GM10248 (cell line): ENCODE measurements at regions not wholly inside any gene's neighbourhood (a gene's known extent, or its start where the extent isn't known, plus 50 kb on each side); places are given as distances from the start of the nearest gene placed in this dataset.

Source experiments
- CTCF ChIA-PET: fragments of 300-600 bp; sonication (Branson Sonifier 250); formaldehyde crosslinking; extraction: SDS; loops from one replicate; lab custom pipeline; 2021; ENCODE audit warnings: antibody characterized with exemption; lab: Yijun Ruan, JAX
- POLR2A ChIA-PET: fragments of 350-650 bp; sonication (Branson Sonifier 250); formaldehyde crosslinking; extraction: SDS; loops from one replicate; lab custom pipeline; 2020; ENCODE audit warnings: antibody characterized with exemption; lab: Yijun Ruan, JAX
- DNase-seq: peaks from one replicate; pipeline ENCODE4 v3.0.0; 2012; ENCODE audit errors: extremely low spot score
- TF ChIP-seq, protein P1 (sequence below): IDR thresholded peaks from 2 replicates; pipeline ENCODE4 v1.5.1; 2012; ENCODE audit warnings: mild to moderate bottlenecking, low read depth; ENCODE audit errors: extremely low read depth, missing control alignments, control extremely low read depth

DNA sequence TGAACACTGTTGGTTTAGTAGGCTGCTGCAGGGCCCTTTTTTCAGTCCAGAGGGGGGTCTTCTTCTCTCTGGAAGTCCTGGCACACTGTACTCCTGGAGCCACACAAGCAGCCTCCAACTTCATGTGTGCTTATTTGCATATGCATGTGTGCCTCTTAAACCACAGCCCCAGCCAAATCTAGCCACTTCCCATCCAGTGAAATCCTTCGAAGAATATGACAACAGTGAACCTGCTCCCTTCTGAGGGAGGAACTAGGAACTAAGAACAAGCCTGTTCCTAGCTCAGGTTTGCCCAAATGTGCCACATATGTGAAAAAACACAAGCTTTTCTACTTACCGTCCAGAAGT, 348.5 kb downstream of the FOXO1 start:
- ChIA-PET CTCF (interaction anchor here (1.4 kb wide), 1 partner anchor 10 kb away, joined by 3 read pairs; no protein-coding TSS in a partner anchor), POLR2A (no interaction called here)
- no peak for DNase-seq
- TF ChIP-seq, protein P1, sequence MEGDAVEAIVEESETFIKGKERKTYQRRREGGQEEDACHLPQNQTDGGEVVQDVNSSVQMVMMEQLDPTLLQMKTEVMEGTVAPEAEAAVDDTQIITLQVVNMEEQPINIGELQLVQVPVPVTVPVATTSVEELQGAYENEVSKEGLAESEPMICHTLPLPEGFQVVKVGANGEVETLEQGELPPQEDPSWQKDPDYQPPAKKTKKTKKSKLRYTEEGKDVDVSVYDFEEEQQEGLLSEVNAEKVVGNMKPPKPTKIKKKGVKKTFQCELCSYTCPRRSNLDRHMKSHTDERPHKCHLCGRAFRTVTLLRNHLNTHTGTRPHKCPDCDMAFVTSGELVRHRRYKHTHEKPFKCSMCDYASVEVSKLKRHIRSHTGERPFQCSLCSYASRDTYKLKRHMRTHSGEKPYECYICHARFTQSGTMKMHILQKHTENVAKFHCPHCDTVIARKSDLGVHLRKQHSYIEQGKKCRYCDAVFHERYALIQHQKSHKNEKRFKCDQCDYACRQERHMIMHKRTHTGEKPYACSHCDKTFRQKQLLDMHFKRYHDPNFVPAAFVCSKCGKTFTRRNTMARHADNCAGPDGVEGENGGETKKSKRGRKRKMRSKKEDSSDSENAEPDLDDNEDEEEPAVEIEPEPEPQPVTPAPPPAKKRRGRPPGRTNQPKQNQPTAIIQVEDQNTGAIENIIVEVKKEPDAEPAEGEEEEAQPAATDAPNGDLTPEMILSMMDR = no peak

DNA sequence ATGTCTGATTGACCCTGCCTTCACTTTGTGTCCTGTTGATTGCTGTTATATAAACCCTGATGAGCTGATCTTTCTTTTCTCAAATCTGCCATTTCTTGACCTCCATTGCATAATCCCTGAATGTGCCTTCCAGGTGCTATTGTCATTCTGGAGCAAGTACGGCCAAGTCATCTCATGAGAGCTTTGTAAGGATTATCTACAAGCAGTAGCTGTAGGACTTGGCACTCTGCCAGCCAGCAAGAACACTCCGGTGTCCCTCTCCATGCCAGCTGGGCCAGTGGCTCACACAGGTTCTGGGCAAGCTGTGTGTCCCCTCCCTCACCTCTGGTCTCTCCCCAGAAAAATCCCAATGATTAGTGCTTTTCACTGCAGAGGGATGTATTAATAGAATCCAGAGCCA, 348.1 kb downstream of the FOXO1 start:
- TF ChIP-seq, protein P1 = no peak
- ChIA-PET CTCF (interaction anchor here (1.4 kb wide), 1 partner anchor 11 kb away, joined by 3 read pairs; no protein-coding TSS in a partner anchor), POLR2A (no interaction called here)
- no peak for DNase-seq

DNA sequence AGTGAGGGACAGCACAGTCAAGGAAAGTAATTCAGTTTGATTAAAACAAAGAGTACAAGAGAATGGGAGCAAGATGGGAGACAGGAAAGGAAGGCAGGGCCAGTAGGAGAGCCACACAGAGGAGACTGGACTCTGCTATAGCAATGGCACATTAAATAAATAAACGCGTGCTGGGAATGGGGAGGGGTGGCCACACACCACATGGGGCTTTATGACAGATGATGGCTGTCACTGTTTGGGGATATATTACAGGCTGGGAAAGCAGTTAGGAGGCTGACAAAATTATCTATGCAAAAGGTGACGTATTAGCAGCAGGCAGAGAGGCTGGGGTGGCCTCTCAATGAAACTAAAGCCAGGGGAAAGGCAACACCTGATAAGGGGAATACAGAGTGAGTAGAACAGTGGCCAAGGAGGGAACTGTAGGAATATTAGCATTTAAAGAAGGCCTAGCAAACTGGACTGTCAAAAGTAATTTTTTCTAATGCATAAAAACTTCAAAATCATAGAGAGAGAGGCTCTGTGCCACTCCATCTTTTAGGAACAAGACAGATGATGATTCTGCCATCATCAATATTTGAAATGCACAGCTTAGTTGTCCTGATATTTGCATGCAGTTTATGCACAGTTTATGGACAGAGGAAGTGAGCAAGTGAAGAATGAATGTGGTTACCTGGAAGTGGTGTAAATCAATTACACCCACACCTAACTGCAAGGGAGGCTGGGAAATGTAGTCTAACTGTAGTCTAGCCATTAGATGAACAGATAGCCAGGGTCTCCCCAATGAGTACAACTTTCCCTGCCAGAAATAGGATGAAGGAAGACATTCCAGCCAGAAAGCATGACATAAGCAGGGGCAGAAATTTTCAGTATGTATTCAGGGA, 346.5 kb downstream of the FOXO1 start:
- CTCF ChIA-PET = interaction anchor here (1.2 to 2.0 kb wide), 2 partner anchors 9 to 12 kb away, joined by 4 to 6 read pairs; no protein-coding TSS in a partner anchor

DNA sequence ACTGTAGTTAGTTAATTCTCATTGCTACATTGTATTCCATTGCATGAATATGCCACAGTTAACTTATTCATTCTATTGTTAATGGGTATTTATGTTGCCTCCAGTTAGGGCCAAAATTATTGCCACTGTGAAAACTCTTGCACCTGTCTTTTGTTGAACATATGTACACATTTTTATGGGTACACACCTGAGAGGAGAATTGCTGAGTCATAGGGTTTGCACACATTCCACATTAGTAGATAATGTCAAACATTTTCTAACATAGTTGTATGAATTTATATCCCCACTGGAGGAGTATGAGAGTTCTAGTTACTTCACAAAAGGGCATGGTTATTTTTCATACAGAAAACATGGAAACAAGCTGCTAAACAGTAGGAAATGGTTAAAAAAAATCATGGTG, 338.4 kb downstream of the FOXO1 start:
- TF ChIP-seq, protein P1 = no peak
- ChIA-PET CTCF (interaction anchor here (1.2 to 1.5 kb wide), 2 partner anchors 12 to 19 kb away, joined by 3 to 5 read pairs; no protein-coding TSS in a partner anchor), POLR2A (no interaction called here)
- no peak for DNase-seq

More for the DNA sequence above, 346.5 kb downstream of the FOXO1 start:
- POLR2A ChIA-PET = no interaction called here
- TF ChIP-seq, protein P1 = no peak
- DNase-seq = no peak

DNA sequence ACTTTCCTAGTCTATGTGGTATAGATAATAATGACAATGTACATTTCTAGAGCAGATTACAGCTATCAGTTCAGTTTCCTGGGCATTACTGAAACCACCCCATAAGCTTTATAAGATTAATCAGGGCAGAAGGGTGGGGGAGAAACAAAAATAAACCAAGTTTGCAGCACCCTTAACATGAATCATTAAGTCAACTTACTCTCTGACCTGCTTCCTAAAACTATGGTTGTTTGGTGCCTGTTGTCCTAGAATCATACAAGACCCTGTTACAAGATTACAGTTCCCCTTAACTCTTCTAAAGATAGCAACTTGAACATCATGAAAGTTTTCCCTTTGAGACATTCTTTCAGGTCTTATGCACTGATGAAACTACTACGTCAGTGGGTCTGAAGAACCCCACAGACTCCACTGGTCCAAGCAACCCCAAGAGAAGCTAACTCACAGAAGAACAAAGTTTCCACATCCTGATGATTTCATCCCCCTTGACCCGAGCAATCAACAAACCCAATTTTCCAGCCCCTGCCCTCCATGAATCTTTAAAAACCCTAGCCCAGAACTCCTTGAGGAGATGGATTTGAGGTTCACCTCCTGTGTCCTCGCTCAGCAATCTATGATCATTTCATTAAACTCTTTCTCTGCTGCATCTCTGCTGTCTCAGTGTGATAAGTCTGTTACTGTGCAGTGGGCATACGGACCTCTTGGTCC, 336.5 kb downstream of the FOXO1 start:
- POLR2A ChIA-PET = no interaction called here
- DNase-seq = no peak
- CTCF ChIA-PET = interaction anchor here (1.5 kb wide), 1 partner anchor 17 kb away, joined by 5 read pairs; no protein-coding TSS in a partner anchor
- TF ChIP-seq, protein P1 = no peak

DNA sequence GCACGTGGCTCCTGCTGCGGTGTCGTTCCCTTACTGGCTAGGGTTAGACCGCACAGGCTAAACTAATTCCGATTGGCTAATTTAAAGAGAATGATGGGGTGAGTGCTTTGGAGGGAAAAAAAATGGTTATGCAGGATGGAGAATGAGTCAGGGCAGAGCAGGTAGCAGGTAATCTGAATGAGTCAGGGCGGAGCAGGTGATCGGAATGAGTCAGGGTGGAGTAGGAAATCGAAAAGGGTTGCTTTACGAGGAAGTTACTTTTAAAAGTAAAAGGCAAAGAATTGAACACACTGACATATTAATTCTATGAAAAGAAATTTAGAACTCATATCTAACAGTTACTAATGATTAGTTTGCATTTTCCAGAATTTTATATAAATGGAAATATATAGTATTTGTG, 335.5 kb downstream of the FOXO1 start:
- no peak for DNase-seq
- ChIA-PET CTCF (no interaction called here), POLR2A (no interaction called here)
- TF ChIP-seq, protein P1 = no peak
